OCI-LY3 (cell line): ENCODE measurements at regions not wholly inside any gene's neighbourhood (a gene's known extent, or its start where the extent isn't known, plus 50 kb on each side); places are given as distances from the start of the nearest gene placed in this dataset.

ENCODE experiments used
- EZH2phosphoT487 ChIP-seq: fragments of 200-600 bp; shearing (Covaris generic); IDR thresholded peaks from 2 replicates; pipeline ENCODE4 v1.6.1; 2018; ENCODE audit warnings: antibody characterized with exemption, mixed run types, low read depth
- TF ChIP-seq, protein P1 (sequence below): fragments of 200-600, 300-600 bp; sonication (generic); IDR thresholded peaks from 2 replicates; pipeline ENCODE4 v1.5.1; 2014; ENCODE audit warnings: antibody characterized with exemption, low read length, low read depth

DNA sequence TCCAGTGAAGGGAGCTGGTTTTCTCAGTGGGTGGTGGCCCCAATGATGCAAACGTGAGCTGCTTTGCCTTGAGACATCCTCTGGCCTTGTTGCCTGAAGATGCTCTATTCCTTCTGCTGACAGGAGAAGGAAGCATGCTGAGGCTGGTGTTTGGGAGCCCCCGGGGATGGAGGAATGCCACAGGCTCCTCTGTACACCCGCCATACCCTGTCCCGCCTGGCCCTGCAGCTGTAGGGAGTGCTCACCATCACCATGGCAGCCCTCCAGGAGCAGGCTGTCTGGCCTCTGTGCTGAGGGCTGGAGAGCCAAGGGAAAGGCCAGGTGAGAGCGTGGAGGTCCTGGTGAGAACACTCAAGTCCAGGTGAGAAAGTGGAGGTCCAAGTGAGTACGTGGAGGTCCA lies 134.4 kb downstream of the MRPL36 start:
- TF ChIP-seq, protein P1, sequence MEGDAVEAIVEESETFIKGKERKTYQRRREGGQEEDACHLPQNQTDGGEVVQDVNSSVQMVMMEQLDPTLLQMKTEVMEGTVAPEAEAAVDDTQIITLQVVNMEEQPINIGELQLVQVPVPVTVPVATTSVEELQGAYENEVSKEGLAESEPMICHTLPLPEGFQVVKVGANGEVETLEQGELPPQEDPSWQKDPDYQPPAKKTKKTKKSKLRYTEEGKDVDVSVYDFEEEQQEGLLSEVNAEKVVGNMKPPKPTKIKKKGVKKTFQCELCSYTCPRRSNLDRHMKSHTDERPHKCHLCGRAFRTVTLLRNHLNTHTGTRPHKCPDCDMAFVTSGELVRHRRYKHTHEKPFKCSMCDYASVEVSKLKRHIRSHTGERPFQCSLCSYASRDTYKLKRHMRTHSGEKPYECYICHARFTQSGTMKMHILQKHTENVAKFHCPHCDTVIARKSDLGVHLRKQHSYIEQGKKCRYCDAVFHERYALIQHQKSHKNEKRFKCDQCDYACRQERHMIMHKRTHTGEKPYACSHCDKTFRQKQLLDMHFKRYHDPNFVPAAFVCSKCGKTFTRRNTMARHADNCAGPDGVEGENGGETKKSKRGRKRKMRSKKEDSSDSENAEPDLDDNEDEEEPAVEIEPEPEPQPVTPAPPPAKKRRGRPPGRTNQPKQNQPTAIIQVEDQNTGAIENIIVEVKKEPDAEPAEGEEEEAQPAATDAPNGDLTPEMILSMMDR = no peak
- TF ChIP-seq EZH2phosphoT487 = no peak
